VCaP (cell line): ENCODE measurements at regions not wholly inside any gene's neighbourhood (a gene's known extent, or its start where the extent isn't known, plus 50 kb on each side); places are given as distances from the start of the nearest gene placed in this dataset.

Experiments
- H3K27ac ChIP-seq: fragments of 450-650 bp; 2 replicates; pipeline ENCODE4 v1.5.1; 2017
- CTCF ChIP-seq: fragments of 450-650 bp; conservative IDR thresholded peaks from 2 replicates; pipeline ENCODE4 v1.5.1; 2017; ENCODE audit warnings: mild to moderate bottlenecking, moderate library complexity

GRCh38 chr5:71907608-71908145 lies 188.6 kb downstream of the CARTPT start:
- TF ChIP-seq CTCF = no peak
- no peak overlapping the region for H3K27ac ChIP-seq

- no peak overlapping the region for H3K27ac ChIP-seq
- no peak for TF ChIP-seq CTCF
These were observed 191.7 kb downstream of the CARTPT start for GRCh38 chr5:71910741-71911140.

- no peak for TF ChIP-seq CTCF
- H3K27ac ChIP-seq = no peak overlapping the region
These were observed 192.9 kb downstream of the CARTPT start for GRCh38 chr5:71912021-71912420.

- no peak for TF ChIP-seq CTCF
- no peak overlapping the region for H3K27ac ChIP-seq
These were observed 193.0 kb upstream of the MAP1B start for GRCh38 chr5:71914281-71914680.

GRCh38 chr5:71922584-71923106 lies 184.6 kb upstream of the MAP1B start:
- H3K27ac ChIP-seq = no peak overlapping the region
- no peak for TF ChIP-seq CTCF

GRCh38 chr5:71923755-71924154 lies 183.5 kb upstream of the MAP1B start:
- TF ChIP-seq CTCF = no peak
- H3K27ac ChIP-seq = peak overlapping the region; percentile 87

- H3K27ac ChIP-seq = peak overlapping the region; percentile 87
These were observed 182.9 kb upstream of the MAP1B start for GRCh38 chr5:71924325-71924724.

More at GRCh38 chr5:71924325-71924724, 182.9 kb upstream of the MAP1B start:
- TF ChIP-seq CTCF = no peak
